GM12864 (cell line): ENCODE measurements at regions not wholly inside any gene's neighbourhood (a gene's known extent, or its start where the extent isn't known, plus 50 kb on each side); places are given as distances from the start of the nearest gene placed in this dataset.
"Not testable (repeated sequence)": the region's sequence is repeated elsewhere in the genome, so short reads cannot be mapped to it uniquely, and the experiment has no call there.

Experiments
- DNase-seq: peaks from one replicate; pipeline ENCODE4 v3.0.0-alpha.2; 2011; ENCODE audit warnings: low read depth
- H3K4me3 ChIP-seq: 2 replicates; pipeline ENCODE4 v1.5.1; 2011; ENCODE audit warnings: mild to moderate bottlenecking, low read depth, low read length, control low read depth
- TF ChIP-seq, protein P1 (sequence below): IDR thresholded peaks from 2 replicates; pipeline ENCODE4 v1.5.1; 2011; ENCODE audit warnings: low read depth, mild to moderate bottlenecking, moderate library complexity, low read length, control low read depth, inconsistent platforms; ENCODE audit errors: missing control alignments

DNA sequence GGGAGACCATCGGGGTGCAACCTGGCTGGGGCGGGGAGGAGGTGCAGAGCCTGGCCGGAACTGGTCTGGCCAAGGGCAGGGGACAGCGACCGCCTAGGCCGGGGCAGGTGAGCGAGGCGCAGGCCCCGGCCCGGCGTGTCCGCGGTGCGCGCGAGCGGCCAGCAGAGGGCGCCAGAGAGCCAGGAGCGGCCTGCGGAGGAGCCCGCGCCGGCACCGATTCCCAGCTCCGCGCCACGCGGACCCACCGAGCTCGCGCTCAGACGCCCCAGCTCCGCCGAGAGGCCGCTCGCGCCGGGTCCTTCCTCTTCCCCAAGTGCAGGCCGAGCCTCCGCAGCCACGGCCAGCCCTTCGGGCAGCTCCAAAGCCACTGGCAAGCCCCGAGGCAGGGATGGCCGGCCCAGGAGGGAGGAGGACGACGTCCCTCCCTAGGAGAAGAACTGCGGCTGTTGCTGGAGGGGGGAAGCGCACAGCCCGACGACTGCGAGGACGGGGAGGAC, 128.9 kb upstream of the HMX1 start:
- TF ChIP-seq, protein P1, sequence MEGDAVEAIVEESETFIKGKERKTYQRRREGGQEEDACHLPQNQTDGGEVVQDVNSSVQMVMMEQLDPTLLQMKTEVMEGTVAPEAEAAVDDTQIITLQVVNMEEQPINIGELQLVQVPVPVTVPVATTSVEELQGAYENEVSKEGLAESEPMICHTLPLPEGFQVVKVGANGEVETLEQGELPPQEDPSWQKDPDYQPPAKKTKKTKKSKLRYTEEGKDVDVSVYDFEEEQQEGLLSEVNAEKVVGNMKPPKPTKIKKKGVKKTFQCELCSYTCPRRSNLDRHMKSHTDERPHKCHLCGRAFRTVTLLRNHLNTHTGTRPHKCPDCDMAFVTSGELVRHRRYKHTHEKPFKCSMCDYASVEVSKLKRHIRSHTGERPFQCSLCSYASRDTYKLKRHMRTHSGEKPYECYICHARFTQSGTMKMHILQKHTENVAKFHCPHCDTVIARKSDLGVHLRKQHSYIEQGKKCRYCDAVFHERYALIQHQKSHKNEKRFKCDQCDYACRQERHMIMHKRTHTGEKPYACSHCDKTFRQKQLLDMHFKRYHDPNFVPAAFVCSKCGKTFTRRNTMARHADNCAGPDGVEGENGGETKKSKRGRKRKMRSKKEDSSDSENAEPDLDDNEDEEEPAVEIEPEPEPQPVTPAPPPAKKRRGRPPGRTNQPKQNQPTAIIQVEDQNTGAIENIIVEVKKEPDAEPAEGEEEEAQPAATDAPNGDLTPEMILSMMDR: peak; percentile 58
- DNase-seq, H3K4me3 ChIP-seq: not testable (repeated sequence)

DNA sequence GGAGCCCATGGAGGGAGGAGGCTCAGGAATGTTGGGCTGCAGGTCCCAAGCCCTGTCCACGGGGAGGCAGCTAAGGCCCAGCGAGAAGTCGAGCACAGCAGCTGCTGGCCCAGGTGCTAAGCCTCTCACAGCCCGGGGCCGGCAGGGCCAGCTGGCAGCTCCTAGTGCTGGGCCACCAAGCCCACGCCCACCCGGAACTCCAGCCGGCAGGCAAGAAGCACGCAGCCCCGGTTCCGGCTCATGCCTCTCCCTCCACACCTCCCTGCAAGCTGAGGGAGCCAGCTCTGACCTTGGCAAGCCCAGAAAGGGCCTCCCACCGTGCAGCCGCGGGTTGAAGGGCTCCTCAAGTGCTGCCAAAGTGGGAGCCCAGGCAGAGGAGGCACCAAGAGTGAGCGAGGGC, 121.3 kb upstream of the HMX1 start:
- not testable (repeated sequence) for DNase-seq, H3K4me3 ChIP-seq

DNA sequence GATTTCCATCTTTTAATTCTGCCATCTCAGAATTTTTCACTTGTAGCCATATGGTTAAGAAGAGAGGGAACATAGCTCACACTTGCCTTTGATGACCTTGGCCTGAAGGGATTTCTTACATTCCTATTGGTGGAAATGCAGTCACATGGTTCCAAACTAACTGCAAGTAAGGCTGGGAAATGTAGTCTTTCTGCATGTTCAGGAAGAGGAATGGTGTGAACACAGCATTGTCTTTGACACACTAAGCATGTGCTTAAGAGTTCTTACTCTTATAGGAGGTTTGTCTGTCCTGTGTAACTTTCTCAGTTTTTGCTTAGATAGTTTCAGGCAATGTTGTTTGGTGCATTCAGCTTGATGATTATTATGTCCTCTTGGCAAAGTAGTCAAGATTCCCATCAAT, 119.8 kb upstream of the HMX1 start:
- not testable (repeated sequence) for H3K4me3 ChIP-seq, DNase-seq

- not testable (repeated sequence) for H3K4me3 ChIP-seq, DNase-seq
Measured at GRCh38 chr4:8990341-8990740, 118.7 kb upstream of the HMX1 start.

DNA sequence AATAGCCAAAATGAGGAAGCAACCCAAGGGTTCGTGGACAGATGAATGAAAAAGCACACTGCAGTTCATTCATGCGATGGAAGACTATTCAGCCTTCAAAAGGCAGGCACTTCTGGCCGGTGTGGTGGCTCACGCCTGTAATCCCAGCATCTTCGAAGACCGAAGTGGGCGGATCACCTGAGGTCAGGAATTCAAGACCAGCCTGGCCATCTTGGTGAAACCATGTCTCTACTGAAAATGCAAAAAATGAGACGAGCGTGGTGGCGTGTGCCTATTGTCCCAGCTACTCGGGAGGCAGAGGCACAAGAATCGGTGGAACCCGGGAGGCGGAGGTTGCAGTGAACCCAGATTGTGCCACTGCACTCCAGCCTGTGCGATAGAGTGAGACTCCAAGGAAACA, 114.1 kb upstream of the HMX1 start:
- DNase-seq, H3K4me3 ChIP-seq: not testable (repeated sequence)

DNA sequence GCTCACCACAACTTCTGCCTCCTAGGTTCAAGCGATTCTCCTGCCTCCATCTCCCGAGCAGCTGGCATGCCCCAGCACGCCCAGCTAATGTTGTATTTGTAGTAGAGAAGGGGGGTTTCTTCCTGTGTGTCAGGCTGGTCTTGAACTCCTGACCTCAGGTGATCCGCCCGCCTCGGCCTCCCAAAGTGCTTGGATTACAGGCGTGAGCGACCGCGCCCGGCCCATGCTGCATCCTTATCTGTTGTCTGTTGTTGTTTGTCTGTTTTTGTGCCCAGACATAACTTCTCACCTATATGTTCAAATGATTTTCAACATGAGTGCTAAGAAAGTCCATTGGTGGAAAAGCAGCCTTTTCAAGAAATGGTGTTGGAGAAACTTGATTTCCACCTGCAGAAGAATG, 113.0 kb upstream of the HMX1 start:
- DNase-seq, H3K4me3 ChIP-seq: not testable (repeated sequence)

- H3K4me3 ChIP-seq, DNase-seq: not testable (repeated sequence)
Measured at GRCh38 chr4:8983921-8984320, 112.3 kb upstream of the HMX1 start.

DNA sequence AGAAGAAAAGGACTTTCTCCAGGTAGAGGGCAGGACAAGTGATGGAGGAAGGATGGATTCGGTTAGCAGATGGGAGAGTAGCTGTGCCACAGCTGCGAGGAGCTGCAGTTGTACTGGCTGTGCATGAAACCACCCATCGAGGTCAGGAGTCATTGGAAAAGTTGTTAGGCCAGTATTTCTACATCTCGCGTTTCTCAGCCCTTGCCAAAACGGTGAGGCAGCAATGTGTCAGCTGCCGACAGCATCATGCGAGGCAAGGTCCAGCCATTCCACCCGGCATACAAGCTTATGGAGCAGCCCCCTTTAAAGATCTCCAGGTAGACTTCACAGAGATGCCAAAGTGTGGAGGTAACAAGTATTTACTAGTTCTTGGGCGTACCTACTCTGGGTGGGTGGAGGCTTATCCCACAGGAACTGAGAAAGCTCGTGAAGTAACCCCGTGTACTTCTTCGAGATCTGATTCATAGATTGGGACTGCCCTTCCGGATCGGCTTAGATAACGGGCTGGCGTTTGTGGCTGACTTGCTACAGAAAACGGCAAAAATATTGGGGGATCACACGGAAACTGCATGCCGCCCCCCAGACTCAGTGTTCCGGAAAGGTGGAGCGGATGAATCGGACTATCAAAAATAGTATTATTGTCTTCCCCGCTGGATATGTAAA, 105.0 kb upstream of the HMX1 start:
- H3K4me3 ChIP-seq, DNase-seq: not testable (repeated sequence)

DNA sequence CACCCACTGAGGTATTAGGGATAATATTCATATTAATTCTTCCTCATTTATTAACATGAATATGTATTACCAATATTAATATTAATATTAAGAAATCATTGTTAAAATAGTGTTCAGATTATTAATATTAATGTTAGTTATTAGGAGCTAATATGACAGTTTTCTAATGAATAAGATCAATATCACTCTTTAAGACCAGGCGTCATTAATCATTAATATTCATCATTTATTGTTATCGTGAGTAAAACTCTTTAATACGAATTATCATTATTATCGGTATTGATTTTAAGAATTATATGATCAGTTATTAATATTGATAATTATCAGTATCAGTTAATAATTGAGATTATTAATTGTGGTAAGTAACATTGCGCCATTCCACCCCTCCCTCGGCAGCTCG, 101.0 kb upstream of the HMX1 start:
- not testable (repeated sequence) for H3K4me3 ChIP-seq

GRCh38 chr4:8965896-8966295, 94.3 kb upstream of the HMX1 start:
- DNase-seq, H3K4me3 ChIP-seq: not testable (repeated sequence)

More for the DNA sequence above, 101.0 kb upstream of the HMX1 start:
- not testable (repeated sequence) for DNase-seq

GRCh38 chr4:8964201-8964788, 92.7 kb upstream of the HMX1 start:
- not testable (repeated sequence) for DNase-seq, H3K4me3 ChIP-seq

DNA sequence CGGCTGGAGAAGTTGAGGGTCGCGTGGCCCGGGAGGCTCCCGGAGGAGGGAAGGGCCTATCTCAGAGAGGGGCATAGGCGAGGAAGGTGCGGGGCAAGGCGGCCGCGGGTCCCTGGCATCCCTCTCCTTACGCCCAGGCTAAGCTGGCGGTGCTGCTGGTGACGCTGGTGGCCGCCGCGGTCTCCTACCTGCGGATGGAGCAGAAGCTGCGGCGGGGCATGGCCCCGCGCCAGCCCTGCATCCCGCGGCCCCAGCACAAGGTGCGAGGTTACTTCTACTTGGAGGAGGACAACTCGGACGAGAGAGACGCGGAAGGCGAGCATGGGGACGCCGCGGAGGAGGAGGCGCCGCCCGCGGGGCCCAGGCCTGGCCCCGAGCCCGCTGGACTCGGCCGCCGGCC, 91.9 kb upstream of the HMX1 start:
- not testable (repeated sequence) for DNase-seq, H3K4me3 ChIP-seq

GRCh38 chr4:8961343-8961742, 89.7 kb upstream of the HMX1 start:
- not testable (repeated sequence) for DNase-seq, H3K4me3 ChIP-seq
- TF ChIP-seq, protein P1: peak; percentile 63

GRCh38 chr4:8959471-8959870, 87.8 kb upstream of the HMX1 start:
- H3K4me3 ChIP-seq, DNase-seq: not testable (repeated sequence)

- not testable (repeated sequence) for H3K4me3 ChIP-seq, DNase-seq
Measured at GRCh38 chr4:8954001-8954400, 82.4 kb upstream of the HMX1 start.

DNA sequence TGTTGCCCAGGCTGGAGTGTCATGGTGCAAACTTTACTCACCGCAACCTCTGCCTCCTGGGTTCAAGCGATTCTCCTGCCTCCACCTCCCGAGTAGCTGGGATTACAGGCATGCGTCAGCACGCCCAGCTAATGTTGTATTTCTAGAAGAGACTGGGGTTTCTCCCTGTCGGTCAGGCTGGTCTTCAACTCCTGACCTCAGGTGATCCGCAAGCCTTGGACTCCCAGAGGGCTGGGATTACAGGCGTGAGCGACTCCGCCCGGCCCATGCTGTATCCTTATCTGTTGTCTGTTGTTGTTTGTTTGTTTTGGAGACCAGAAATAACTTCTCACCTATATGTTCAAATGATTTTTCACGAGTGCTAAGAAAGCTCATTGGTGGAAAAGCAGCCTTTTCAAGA, 81.2 kb upstream of the HMX1 start:
- not testable (repeated sequence) for DNase-seq, H3K4me3 ChIP-seq

- DNase-seq, H3K4me3 ChIP-seq: not testable (repeated sequence)
Measured at GRCh38 chr4:8952109-8952508, 80.5 kb upstream of the HMX1 start.

GRCh38 chr4:8945506-8945905, 73.9 kb upstream of the HMX1 start:
- not testable (repeated sequence) for DNase-seq, H3K4me3 ChIP-seq
